ENCODE measurements at regions not wholly inside any gene's neighbourhood (a gene's known extent, or its start where the extent isn't known, plus 50 kb on each side); places are given as distances from the start of the nearest gene placed in this dataset.

- TF ChIP-seq CTCF (IDR thresholded peaks at IDR 0.05; ENCODE audit: low read depth, low read length, missing control alignments) = no peak
- in situ Hi-C loops (cut with HindIII; ENCODE audit: low pct_ligation_motif_present, low sequenced_read_pairs) = no loop called here
- DNase-seq = peak; percentile 30
These were observed 226.6 kb downstream of the KDR start for GRCh38 chr4:54898656-54899340.

GRCh38 chr4:54898056-54898562, 227.3 kb downstream of the KDR start:
- in situ Hi-C loops (cut with HindIII; ENCODE audit: low pct_ligation_motif_present, low sequenced_read_pairs) = no loop called here
- Histone ChIP-seq H3K36me3 (replicated peaks) (no peaks in the 10 kb centered on the region), H3K4me3 (ENCODE audit: low read depth, low read length) (no peak overlapping the region), H3K27me3 (replicated peaks) (no peaks in the 10 kb centered on the region), H3K27ac (peak overlapping the region; percentile 75)
- peak; percentile 40 for DNase-seq
- no peak for TF ChIP-seq CTCF (IDR thresholded peaks at IDR 0.05; ENCODE audit: low read depth, low read length, missing control alignments)

More at GRCh38 chr4:54898656-54899340, 226.6 kb downstream of the KDR start:
- Histone ChIP-seq H3K27me3 (replicated peaks) (no peaks in the 10 kb centered on the region), H3K4me3 (ENCODE audit: low read depth, low read length) (no peak overlapping the region), H3K27ac (peak overlapping the region; percentile 75), H3K36me3 (replicated peaks) (no peaks in the 10 kb centered on the region)

- in situ Hi-C loops (cut with HindIII; ENCODE audit: low pct_ligation_motif_present, low sequenced_read_pairs) = no loop called here
- peak; percentile 87 for DNase-seq
These were observed 227.8 kb downstream of the KDR start for GRCh38 chr4:54897590-54897989.

GRCh38 chr4:54882616-54883015, 224.9 kb downstream of the KIT start:
- H3K27ac ChIP-seq = no peak overlapping the region
- DNase-seq = peak; percentile 54
- H3K27me3 ChIP-seq (replicated peaks) = no peaks in the 10 kb centered on the region
- no peak for TF ChIP-seq CTCF (IDR thresholded peaks at IDR 0.05; ENCODE audit: low read depth, low read length, missing control alignments)
- no peak overlapping the region for H3K4me3 ChIP-seq (ENCODE audit: low read depth, low read length)
- H3K36me3 ChIP-seq (replicated peaks) = no peaks in the 10 kb centered on the region
- in situ Hi-C loops (cut with HindIII; ENCODE audit: low pct_ligation_motif_present, low sequenced_read_pairs) = no loop called here

More at GRCh38 chr4:54897590-54897989, 227.8 kb downstream of the KDR start:
- H3K27me3 ChIP-seq (replicated peaks) = no peaks in the 10 kb centered on the region
- no peaks in the 10 kb centered on the region for H3K36me3 ChIP-seq (replicated peaks)
- H3K4me3 ChIP-seq (ENCODE audit: low read depth, low read length) = no peak overlapping the region
- H3K27ac ChIP-seq = peak overlapping the region; percentile 75
- TF ChIP-seq CTCF (IDR thresholded peaks at IDR 0.05; ENCODE audit: low read depth, low read length, missing control alignments) = no peak

GRCh38 chr4:54879576-54879975, 221.8 kb downstream of the KIT start:
- no peaks in the 10 kb centered on the region for H3K27me3 ChIP-seq (replicated peaks)
- H3K36me3 ChIP-seq (replicated peaks) = no peaks in the 10 kb centered on the region
- no peak overlapping the region for H3K4me3 ChIP-seq (ENCODE audit: low read depth, low read length)
- TF ChIP-seq CTCF (IDR thresholded peaks at IDR 0.05; ENCODE audit: low read depth, low read length, missing control alignments) = no peak
- peak overlapping the region; percentile 81 for H3K27ac ChIP-seq
- DNase-seq = peak; percentile 97
- in situ Hi-C loops (cut with HindIII; ENCODE audit: low pct_ligation_motif_present, low sequenced_read_pairs) = no loop called here

Data from brain microvascular endothelial cell (primary cell).